HepG2 (cell line): ENCODE measurements at regions not wholly inside any gene's neighbourhood (a gene's known extent, or its start where the extent isn't known, plus 50 kb on each side); places are given as distances from the start of the nearest gene placed in this dataset.

Experiments
- ATAC-seq: fragments of 200-7000 bp; cut with Tn5 transposase; 3 replicates; pipeline ENCODE4 v1.9.1; 2020; ENCODE audit warnings: mild to moderate bottlenecking, moderate library complexity
- BruUV-seq: library from RNA; stranded (reverse); fragments of 400-500 nt; replicated peaks from 2 replicates; lab custom pipeline; 2021; lab: Mats Ljungman, UMichigan
- CTCF ChIA-PET: fragments of 300-600 bp; formaldehyde crosslinking; extraction: SDS; loops from one replicate; lab custom pipeline; 2021; ENCODE audit warnings: low total read pairs, inconsistent platforms, low intra/inter-chr PET ratio; lab: Yijun Ruan, JAX
- POLR2A ChIA-PET: fragments of 350-600 bp; sonication (Branson Sonifier 250); formaldehyde crosslinking; loops from one replicate; lab custom pipeline; 2020; ENCODE audit warnings: antibody characterized with exemption, inconsistent platforms; lab: Yijun Ruan, JAX
- DNase-seq: peaks from one replicate; pipeline ENCODE4 v3.0.0-alpha.2; 2015; ENCODE audit warnings: low spot score
- FAIRE-seq: peaks from 3 replicates; lab custom pipeline; 2011; peaks lifted over from hg19 to GRCh38; lab: Jason Lieb, UNC
- H2AFZ ChIP-seq: one replicate; pipeline ENCODE4 v1.6.1; 2011; ENCODE audit warnings: low read length, inconsistent platforms
- H3K27ac ChIP-seq: fragments of 300-600 bp; 3 replicates; pipeline ENCODE4 v1.8.0; 2011; ENCODE audit warnings: mixed run types, mild to moderate bottlenecking, mixed read lengths, low read length, inconsistent platforms; ENCODE audit not compliant: insufficient read depth; ENCODE audit errors: extremely low read length
- H3K27me3 ChIP-seq, 2 experiments: fragments of 200-600 bp in 1 of 2; 2 replicates in 1 of 2; 3 replicates in 1 of 2; pipeline versions ENCODE4 v1.6.0 to v1.8.0; 2011; ENCODE audit warnings: low read length in 2 of 2, mild to moderate bottlenecking in 2 of 2, moderate library complexity in 2 of 2, inconsistent platforms in 1 of 2; ENCODE audit not compliant: insufficient read depth in 2 of 2, control insufficient read depth in 1 of 2
- H3K36me3 ChIP-seq, 2 experiments: fragments of 200-600 bp in 1 of 2; replicated peaks in 1 of 2; 2 replicates in 1 of 2; 3 replicates in 1 of 2; pipeline versions ENCODE4 v1.5.1 to v1.8.0; 2011; ENCODE audit warnings: low read length in 2 of 2, inconsistent platforms in 1 of 2; ENCODE audit not compliant: insufficient read depth in 2 of 2, control insufficient read depth in 1 of 2
- H3K4me1 ChIP-seq: 2 replicates; pipeline ENCODE4 v1.5.1; 2012; ENCODE audit warnings: low read length, inconsistent platforms; ENCODE audit not compliant: insufficient read depth
- H3K4me2 ChIP-seq: 2 replicates; pipeline ENCODE4 v1.6.0; 2011; ENCODE audit warnings: low read depth, low read length, inconsistent platforms
- H3K4me3 ChIP-seq, 3 experiments: fragments of 200-600 bp in 1 of 3; sonication (generic), shearing (Covaris generic) in 1 of 3; replicated peaks in 1 of 3; 2 replicates each; pipeline ENCODE4 v1.5.1; 2011 to 2016; ENCODE audit warnings: low read length in 3 of 3, inconsistent platforms in 2 of 3, low read depth in 2 of 3, mild to moderate bottlenecking in 2 of 3, control low read depth in 1 of 3, mixed read lengths in 1 of 3; ENCODE audit not compliant: insufficient read depth in 1 of 3
- H3K79me2 ChIP-seq: one replicate; pipeline ENCODE4 v1.6.1; 2011; ENCODE audit warnings: low read length, inconsistent platforms; ENCODE audit not compliant: insufficient read depth
- H3K9ac ChIP-seq: 2 replicates; pipeline ENCODE4 v1.6.0; 2011; ENCODE audit warnings: mild to moderate bottlenecking, low read depth, low read length, inconsistent platforms; ENCODE audit not compliant: insufficient read depth
- H3K9me3 ChIP-seq: 2 replicates; pipeline ENCODE4 v1.5.1; 2012; ENCODE audit warnings: mild to moderate bottlenecking, low read length
- H4K20me1 ChIP-seq: 2 replicates; pipeline ENCODE4 v1.6.0; 2011; ENCODE audit warnings: inconsistent platforms, mild to moderate bottlenecking, low read length, moderate library complexity; ENCODE audit not compliant: insufficient read depth
- BHLHE40 ChIP-seq: IDR thresholded peaks from 2 replicates; pipeline ENCODE4 v1.6.1; 2011; ENCODE audit warnings: low read length, improper control_type of control experiment
- FOXJ3 ChIP-seq: sonication (generic); formaldehyde crosslinking; IDR thresholded peaks from 2 replicates; pipeline ENCODE4 v1.4.0; 2020; ENCODE audit warnings: missing genetic modification reagents, mild to moderate bottlenecking, borderline replicate concordance
- HOXA5 ChIP-seq: sonication (generic); formaldehyde crosslinking; IDR thresholded peaks from 2 replicates; pipeline ENCODE4 v1.4.0; 2020; ENCODE audit warnings: missing genetic modification reagents
- KAT2B ChIP-seq: fragments of 150-350 bp; IDR thresholded peaks from 2 replicates; pipeline ENCODE4 v1.6.1; 2014; ENCODE audit warnings: low read depth, low read length, borderline replicate concordance
- NR2F2 ChIP-seq: IDR thresholded peaks from 2 replicates; pipeline ENCODE4 v1.6.1; 2012; ENCODE audit warnings: low read depth, inconsistent platforms, borderline replicate concordance
- PAF1 ChIP-seq: IDR thresholded peaks from 2 replicates; pipeline ENCODE4 v1.6.1; 2016; ENCODE audit warnings: missing genetic modification reagents, missing compliant biosample characterization
- TCF7 ChIP-seq: sonication (generic); IDR thresholded peaks from 2 replicates; pipeline ENCODE4 v1.6.1; 2016; ENCODE audit warnings: antibody characterized with exemption, low read depth
- ZNF138 ChIP-seq: sonication (generic); formaldehyde crosslinking; IDR thresholded peaks from 2 replicates; pipeline ENCODE4 v1.5.0; 2020; ENCODE audit warnings: mild to moderate bottlenecking, low read depth, missing genetic modification reagents
- WGBS: methylation state at CpG from one replicate; pipeline ENCODE4 v1.1.6; 2017; ENCODE audit warnings: low lambda C conversion rate; 5-methylcytosine and 5-hydroxymethylcytosine counted together
- in situ Hi-C: cut with HindIII; loops from 2 replicates; pipeline ENCODE4 v1.10.0; 2017; ENCODE audit warnings: low pct_unique_long_range_greater_than_20kb; ENCODE audit not compliant: extremely low pct_ligation_motif_present
- intact Hi-C: fragments of 100-400 bp; cut with micrococcal nuclease; formaldehyde crosslinking; loops from one replicate; pipeline ENCODE4 v1.10.0; 2022; ENCODE audit not compliant: unreplicated experiment
- TF ChIP-seq, protein P1 (sequence below): sonication (generic); formaldehyde crosslinking; IDR thresholded peaks from 2 replicates; pipeline ENCODE4 v1.4.0; 2020; ENCODE audit warnings: missing genetic modification reagents
- TF ChIP-seq, protein P2 (sequence below): sonication (generic); formaldehyde crosslinking; IDR thresholded peaks from 2 replicates; pipeline ENCODE4 v1.5.0; 2020; ENCODE audit warnings: mild to moderate bottlenecking, missing genetic modification reagents, borderline replicate concordance
- TF ChIP-seq, protein P3 (sequence below): sonication (generic); formaldehyde crosslinking; conservative IDR thresholded peaks from 2 replicates; pipeline ENCODE4 v1.8.0; 2022; ENCODE audit warnings: mild to moderate bottlenecking, moderate library complexity, missing genetic modification reagents
- TF ChIP-seq, protein P4 (sequence below): sonication (generic); formaldehyde crosslinking; IDR thresholded peaks from 2 replicates; pipeline ENCODE4 v1.4.0; 2020; ENCODE audit warnings: missing genetic modification reagents; ENCODE audit errors: not compliant biosample characterization

DNA sequence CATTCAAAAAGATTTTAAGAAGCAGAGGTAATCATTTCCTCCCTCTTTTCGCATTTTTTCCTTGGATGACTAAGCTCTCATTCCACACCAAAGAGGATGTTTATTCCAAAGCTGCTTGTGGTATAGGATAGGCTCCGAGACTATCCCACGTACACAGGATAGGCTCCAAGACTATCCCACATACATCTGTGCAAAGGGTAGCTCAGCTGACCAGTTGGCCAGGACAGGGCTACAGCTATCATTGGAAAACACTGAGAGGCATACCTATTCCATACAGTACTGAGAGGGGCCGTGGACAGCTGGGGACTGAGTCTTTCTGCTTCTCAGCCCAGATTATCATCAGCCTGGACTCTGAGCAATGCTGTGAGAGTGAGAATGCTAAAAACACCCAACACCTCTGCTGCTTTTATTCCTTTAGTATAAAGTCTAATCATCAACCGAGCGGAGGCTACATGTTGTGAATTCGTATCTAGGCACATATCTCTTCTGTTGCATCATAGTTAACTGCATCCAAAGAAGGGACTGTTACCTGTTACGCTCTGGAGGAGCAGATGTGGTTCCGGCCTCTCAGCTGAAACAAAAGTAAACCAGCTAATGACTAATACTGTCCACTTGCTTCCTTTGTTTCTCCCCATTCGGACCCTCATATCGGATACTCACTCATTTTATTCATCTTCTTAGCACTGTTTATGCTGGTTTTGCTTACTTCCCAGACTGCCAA is 141.0 kb downstream of the TNFSF18 start:
- Histone ChIP-seq H3K36me3 (no peaks in the 10 kb centered on the region), H3K27me3 (no peaks in the 10 kb centered on the region), H2AFZ (no peak overlapping the region), H3K9ac (no peak overlapping the region), H4K20me1 (no peaks in the 10 kb centered on the region), H3K9me3 (peaks cover 14% of the 10 kb centered on the region), H3K4me3 (no peak overlapping the region), H3K4me1 (no peaks in the 10 kb centered on the region), H3K4me2 (no peak overlapping the region), H3K27ac (no peak overlapping the region), H3K79me2 (no peaks in the 10 kb centered on the region)
- DNase-seq (no peak), FAIRE-seq (no peak), ATAC-seq (no peak)
- intact Hi-C loops: no loop called here
- ChIA-PET POLR2A (no interaction called here), CTCF (no interaction called here)
- BruUV-seq: no TSS peak
- in situ Hi-C loops: no loop called here
- WGBS: 37% methylated on average over 11 of the region's 11 CpGs
- no peak for TF ChIP-seq NR2F2
- TF ChIP-seq, protein P1, sequence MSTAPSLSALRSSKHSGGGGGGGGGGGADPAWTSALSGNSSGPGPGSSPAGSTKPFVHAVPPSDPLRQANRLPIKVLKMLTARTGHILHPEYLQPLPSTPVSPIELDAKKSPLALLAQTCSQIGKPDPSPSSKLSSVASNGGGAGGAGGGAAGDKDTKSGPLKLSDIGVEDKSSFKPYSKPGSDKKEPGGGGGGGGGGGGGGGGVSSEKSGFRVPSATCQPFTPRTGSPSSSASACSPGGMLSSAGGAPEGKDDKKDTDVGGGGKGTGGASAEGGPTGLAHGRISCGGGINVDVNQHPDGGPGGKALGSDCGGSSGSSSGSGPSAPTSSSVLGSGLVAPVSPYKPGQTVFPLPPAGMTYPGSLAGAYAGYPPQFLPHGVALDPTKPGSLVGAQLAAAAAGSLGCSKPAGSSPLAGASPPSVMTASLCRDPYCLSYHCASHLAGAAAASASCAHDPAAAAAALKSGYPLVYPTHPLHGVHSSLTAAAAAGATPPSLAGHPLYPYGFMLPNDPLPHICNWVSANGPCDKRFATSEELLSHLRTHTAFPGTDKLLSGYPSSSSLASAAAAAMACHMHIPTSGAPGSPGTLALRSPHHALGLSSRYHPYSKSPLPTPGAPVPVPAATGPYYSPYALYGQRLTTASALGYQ: no peak
- TF ChIP-seq HOXA5 (CRISPR knock-in tag): no peak
- TF ChIP-seq TCF7: no peak
- no peak for TF ChIP-seq KAT2B
- TF ChIP-seq ZNF138 (CRISPR knock-in tag): no peak
- TF ChIP-seq, protein P2, sequence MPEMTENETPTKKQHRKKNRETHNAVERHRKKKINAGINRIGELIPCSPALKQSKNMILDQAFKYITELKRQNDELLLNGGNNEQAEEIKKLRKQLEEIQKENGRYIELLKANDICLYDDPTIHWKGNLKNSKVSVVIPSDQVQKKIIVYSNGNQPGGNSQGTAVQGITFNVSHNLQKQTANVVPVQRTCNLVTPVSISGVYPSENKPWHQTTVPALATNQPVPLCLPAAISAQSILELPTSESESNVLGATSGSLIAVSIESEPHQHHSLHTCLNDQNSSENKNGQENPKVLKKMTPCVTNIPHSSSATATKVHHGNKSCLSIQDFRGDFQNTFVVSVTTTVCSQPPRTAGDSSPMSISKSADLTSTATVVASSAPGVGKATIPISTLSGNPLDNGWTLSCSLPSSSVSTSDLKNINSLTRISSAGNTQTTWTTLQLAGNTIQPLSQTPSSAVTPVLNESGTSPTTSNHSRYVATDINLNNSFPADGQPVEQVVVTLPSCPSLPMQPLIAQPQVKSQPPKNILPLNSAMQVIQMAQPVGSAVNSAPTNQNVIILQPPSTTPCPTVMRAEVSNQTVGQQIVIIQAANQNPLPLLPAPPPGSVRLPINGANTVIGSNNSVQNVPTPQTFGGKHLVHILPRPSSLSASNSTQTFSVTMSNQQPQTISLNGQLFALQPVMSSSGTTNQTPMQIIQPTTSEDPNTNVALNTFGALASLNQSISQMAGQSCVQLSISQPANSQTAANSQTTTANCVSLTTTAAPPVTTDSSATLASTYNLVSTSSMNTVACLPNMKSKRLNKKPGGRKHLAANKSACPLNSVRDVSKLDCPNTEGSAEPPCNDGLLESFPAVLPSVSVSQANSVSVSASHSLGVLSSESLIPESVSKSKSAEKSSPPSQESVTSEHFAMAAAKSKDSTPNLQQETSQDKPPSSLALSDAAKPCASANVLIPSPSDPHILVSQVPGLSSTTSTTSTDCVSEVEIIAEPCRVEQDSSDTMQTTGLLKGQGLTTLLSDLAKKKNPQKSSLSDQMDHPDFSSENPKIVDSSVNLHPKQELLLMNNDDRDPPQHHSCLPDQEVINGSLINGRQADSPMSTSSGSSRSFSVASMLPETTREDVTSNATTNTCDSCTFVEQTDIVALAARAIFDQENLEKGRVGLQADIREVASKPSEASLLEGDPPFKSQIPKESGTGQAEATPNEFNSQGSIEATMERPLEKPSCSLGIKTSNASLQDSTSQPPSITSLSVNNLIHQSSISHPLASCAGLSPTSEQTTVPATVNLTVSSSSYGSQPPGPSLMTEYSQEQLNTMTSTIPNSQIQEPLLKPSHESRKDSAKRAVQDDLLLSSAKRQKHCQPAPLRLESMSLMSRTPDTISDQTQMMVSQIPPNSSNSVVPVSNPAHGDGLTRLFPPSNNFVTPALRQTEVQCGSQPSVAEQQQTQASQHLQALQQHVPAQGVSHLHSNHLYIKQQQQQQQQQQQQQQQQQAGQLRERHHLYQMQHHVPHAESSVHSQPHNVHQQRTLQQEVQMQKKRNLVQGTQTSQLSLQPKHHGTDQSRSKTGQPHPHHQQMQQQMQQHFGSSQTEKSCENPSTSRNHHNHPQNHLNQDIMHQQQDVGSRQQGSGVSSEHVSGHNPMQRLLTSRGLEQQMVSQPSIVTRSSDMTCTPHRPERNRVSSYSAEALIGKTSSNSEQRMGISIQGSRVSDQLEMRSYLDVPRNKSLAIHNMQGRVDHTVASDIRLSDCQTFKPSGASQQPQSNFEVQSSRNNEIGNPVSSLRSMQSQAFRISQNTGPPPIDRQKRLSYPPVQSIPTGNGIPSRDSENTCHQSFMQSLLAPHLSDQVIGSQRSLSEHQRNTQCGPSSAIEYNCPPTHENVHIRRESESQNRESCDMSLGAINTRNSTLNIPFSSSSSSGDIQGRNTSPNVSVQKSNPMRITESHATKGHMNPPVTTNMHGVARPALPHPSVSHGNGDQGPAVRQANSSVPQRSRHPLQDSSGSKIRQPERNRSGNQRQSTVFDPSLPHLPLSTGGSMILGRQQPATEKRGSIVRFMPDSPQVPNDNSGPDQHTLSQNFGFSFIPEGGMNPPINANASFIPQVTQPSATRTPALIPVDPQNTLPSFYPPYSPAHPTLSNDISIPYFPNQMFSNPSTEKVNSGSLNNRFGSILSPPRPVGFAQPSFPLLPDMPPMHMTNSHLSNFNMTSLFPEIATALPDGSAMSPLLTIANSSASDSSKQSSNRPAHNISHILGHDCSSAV (CRISPR knock-in tag): no peak
- TF ChIP-seq, protein P3, sequence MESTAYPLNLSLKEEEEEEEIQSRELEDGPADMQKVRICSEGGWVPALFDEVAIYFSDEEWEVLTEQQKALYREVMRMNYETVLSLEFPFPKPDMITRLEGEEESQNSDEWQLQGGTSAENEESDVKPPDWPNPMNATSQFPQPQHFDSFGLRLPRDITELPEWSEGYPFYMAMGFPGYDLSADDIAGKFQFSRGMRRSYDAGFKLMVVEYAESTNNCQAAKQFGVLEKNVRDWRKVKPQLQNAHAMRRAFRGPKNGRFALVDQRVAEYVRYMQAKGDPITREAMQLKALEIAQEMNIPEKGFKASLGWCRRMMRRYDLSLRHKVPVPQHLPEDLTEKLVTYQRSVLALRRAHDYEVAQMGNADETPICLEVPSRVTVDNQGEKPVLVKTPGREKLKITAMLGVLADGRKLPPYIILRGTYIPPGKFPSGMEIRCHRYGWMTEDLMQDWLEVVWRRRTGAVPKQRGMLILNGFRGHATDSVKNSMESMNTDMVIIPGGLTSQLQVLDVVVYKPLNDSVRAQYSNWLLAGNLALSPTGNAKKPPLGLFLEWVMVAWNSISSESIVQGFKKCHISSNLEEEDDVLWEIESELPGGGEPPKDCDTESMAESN: no peak
- TF ChIP-seq PAF1: no peak
- TF ChIP-seq, protein P4, sequence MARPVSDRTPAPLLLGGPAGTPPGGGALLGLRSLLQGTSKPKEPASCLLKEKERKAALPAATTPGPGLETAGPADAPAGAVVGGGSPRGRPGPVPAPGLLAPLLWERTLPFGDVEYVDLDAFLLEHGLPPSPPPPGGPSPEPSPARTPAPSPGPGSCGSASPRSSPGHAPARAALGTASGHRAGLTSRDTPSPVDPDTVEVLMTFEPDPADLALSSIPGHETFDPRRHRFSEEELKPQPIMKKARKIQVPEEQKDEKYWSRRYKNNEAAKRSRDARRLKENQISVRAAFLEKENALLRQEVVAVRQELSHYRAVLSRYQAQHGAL: no peak
- TF ChIP-seq BHLHE40: no peak
- no peak for TF ChIP-seq FOXJ3 (CRISPR knock-in tag)
